ENCODE measurements at regions not wholly inside any gene's neighbourhood (a gene's known extent, or its start where the extent isn't known, plus 50 kb on each side); places are given as distances from the start of the nearest gene placed in this dataset.

DNA sequence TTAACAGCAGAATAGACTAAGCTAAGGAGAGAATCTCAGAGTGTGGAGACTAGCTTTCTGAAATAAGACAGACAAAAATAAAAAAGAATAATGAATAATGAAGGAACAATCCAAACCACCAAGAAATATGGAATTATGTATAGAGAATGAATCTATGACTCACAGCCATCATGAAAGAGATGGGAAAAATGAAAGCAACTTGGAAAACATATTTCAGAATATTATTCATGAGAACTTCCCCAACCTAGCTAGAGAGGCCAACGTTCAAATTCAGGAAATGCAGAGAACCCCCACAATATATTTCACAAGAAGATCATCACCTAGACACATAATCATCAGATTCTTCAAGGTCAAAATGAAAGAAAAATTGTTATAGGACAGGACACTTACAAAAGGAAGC, 349.0 kb upstream of the MPDZ start:
- TF ChIP-seq, protein P1, sequence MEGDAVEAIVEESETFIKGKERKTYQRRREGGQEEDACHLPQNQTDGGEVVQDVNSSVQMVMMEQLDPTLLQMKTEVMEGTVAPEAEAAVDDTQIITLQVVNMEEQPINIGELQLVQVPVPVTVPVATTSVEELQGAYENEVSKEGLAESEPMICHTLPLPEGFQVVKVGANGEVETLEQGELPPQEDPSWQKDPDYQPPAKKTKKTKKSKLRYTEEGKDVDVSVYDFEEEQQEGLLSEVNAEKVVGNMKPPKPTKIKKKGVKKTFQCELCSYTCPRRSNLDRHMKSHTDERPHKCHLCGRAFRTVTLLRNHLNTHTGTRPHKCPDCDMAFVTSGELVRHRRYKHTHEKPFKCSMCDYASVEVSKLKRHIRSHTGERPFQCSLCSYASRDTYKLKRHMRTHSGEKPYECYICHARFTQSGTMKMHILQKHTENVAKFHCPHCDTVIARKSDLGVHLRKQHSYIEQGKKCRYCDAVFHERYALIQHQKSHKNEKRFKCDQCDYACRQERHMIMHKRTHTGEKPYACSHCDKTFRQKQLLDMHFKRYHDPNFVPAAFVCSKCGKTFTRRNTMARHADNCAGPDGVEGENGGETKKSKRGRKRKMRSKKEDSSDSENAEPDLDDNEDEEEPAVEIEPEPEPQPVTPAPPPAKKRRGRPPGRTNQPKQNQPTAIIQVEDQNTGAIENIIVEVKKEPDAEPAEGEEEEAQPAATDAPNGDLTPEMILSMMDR (IDR thresholded peaks at IDR 0.05; ENCODE audit: low read depth, low read length) = no peak
- DNase-seq = no peak
- no peaks in the 10 kb centered on the region for H3K27me3 ChIP-seq (ENCODE audit: insufficient read depth, low read depth, severe bottlenecking)
- H3K27ac ChIP-seq = no peak overlapping the region
- H3K4me3 ChIP-seq (ENCODE audit: low read depth, low read length) = no peak overlapping the region
- no peaks in the 10 kb centered on the region for H3K9me3 ChIP-seq (ENCODE audit: severe bottlenecking)
- no peaks in the 10 kb centered on the region for H3K36me3 ChIP-seq

DNA sequence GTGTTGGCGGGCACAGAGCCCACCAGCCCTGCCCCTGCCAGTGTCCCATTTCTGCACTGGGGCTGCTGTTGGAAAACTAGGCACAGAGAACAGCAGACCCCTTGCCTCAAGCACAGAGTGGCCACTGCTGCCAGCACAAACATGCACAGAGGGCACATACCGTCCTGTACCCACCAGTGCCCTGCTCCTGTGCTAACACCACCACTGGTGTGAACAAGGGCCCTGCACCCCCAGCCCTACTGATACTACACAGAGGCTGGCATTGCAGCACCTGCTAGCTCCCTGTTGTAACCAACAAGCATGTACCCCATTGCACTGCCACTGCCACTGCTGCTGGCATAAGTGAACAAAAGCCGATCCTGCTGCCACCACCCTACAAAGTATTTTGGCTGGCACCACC, 348.0 kb upstream of the MPDZ start:
- TF ChIP-seq, protein P1 (IDR thresholded peaks at IDR 0.05; ENCODE audit: low read depth, low read length) = no peak
- DNase-seq = no peak
- no peak overlapping the region for H3K4me3 ChIP-seq (ENCODE audit: low read depth, low read length)
- no peaks in the 10 kb centered on the region for H3K27me3 ChIP-seq (ENCODE audit: insufficient read depth, low read depth, severe bottlenecking)
- H3K36me3 ChIP-seq = no peaks in the 10 kb centered on the region
- no peaks in the 10 kb centered on the region for H3K9me3 ChIP-seq (ENCODE audit: severe bottlenecking)
- H3K27ac ChIP-seq = no peak overlapping the region

DNA sequence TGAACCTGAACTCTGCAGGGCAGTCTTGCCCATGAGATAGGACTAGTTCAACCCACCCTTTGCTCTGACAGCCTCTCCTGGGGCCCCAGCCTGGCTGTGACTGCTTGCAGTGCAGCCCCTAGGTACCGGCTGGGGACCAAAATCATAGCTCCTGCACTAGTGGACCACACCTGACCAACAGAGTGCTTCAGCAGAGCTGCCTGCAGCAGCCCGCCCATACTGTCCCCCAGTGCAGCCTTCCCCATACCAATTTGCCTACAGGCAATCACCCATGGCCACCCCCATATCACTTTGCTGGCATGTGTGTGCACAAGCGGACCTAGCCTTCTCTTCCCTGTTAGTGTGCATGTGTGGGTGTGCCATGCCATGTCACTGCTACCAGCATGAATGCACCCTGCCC, 347.6 kb upstream of the MPDZ start:
- no peaks in the 10 kb centered on the region for H3K27me3 ChIP-seq (ENCODE audit: insufficient read depth, low read depth, severe bottlenecking)
- TF ChIP-seq, protein P1 (IDR thresholded peaks at IDR 0.05; ENCODE audit: low read depth, low read length) = no peak
- H3K4me3 ChIP-seq (ENCODE audit: low read depth, low read length) = no peak overlapping the region
- no peak for DNase-seq
- H3K36me3 ChIP-seq = no peaks in the 10 kb centered on the region
- no peak overlapping the region for H3K27ac ChIP-seq
- H3K9me3 ChIP-seq (ENCODE audit: severe bottlenecking) = no peaks in the 10 kb centered on the region

DNA sequence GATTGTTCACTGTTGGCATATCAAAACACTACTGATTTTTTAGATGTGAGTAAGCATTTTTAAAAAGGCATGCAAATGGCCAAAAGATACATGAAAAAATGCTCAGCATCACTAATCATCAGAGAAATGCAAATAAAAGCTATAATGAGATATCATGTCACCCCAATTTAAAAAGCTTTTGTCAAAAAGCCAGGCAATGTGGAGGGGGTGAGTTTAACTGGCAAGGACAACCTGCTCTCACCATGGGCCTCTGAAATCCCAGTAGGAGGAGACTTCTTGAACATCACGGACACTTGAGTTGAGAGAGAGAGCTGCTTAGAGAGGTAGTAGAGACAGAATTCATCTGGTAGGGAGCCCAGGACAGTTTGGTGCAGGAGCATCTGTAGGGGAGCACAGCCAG, 347.1 kb upstream of the MPDZ start:
- TF ChIP-seq, protein P1 (IDR thresholded peaks at IDR 0.05; ENCODE audit: low read depth, low read length) = no peak
- H3K4me3 ChIP-seq (ENCODE audit: low read depth, low read length) = no peak overlapping the region
- H3K27me3 ChIP-seq (ENCODE audit: insufficient read depth, low read depth, severe bottlenecking) = no peaks in the 10 kb centered on the region
- H3K9me3 ChIP-seq (ENCODE audit: severe bottlenecking) = no peaks in the 10 kb centered on the region
- no peaks in the 10 kb centered on the region for H3K36me3 ChIP-seq
- H3K27ac ChIP-seq = no peak overlapping the region
- no peak for DNase-seq

DNA sequence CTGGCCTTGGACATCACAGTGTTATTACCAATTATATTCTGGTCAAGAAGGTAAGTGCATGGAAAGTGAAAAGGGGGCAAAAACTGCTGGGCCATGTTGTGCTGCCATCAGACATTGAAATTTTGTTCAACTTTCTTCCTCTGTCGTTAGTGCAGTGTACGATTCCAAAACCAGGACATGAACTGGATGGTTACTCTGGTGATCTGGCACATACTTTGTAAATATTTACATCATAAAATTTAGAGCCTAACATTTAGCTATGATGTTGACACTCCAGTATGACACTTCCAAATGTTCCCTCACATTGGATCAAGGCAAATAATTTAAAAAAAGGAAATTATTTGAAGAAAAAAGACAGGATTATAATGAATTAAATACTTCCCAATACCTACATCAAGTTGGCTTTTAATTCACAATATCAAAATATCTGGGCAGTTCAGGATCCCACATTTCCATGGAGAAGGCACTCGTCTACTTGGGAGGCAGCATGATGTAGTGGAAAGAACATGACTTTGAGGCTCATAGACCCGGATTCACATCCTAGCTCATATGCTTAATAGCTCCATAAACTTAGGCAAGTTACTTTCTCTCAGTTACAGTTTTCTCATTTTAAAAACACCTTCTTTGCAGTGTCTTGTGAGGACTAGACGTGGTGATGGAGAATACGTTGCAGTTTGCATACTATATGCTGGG, 342.5 kb upstream of the MPDZ start:
- TF ChIP-seq, protein P1 (IDR thresholded peaks at IDR 0.05; ENCODE audit: low read depth, low read length) = no peak
- Histone ChIP-seq H3K27ac (no peak overlapping the region), H3K27me3 (ENCODE audit: insufficient read depth, low read depth, severe bottlenecking) (no peaks in the 10 kb centered on the region)

DNA sequence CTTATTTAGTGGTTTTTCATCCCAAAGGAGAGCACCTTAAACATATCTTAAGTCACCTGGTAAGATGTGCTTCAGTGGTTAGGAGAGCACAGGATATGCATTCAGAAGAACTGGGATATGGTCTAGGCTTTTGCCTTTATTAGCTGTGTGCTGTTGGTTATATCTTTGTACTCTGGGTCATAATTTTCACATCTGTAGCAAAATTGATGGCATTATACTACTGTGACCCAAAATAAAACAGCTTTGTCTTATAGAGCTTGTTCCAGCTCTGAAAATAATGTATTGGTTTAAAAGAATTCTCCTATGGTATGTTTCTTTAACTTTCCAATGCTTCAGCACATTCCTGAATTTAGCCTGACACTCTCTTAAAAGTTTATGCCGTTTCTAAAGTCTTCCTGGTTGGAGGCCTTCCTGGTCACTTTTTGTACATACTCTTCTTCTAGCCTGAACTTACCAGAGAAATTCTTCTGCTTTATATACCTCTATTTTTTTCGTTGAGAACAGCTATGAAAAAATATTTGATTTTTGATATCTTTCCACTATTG, 337.1 kb upstream of the MPDZ start:
- no peaks in the 10 kb centered on the region for H3K36me3 ChIP-seq
- DNase-seq = no peak
- no peak overlapping the region for H3K27ac ChIP-seq
- H3K4me3 ChIP-seq (ENCODE audit: low read depth, low read length) = no peak overlapping the region
- no peaks in the 10 kb centered on the region for H3K9me3 ChIP-seq (ENCODE audit: severe bottlenecking)
- TF ChIP-seq, protein P1 (IDR thresholded peaks at IDR 0.05; ENCODE audit: low read depth, low read length) = no peak
- no peaks in the 10 kb centered on the region for H3K27me3 ChIP-seq (ENCODE audit: insufficient read depth, low read depth, severe bottlenecking)

More for the DNA sequence above, 342.5 kb upstream of the MPDZ start:
- H3K4me3 ChIP-seq (ENCODE audit: low read depth, low read length) = no peak overlapping the region
- DNase-seq = no peak
- H3K36me3 ChIP-seq = no peaks in the 10 kb centered on the region
- H3K9me3 ChIP-seq (ENCODE audit: severe bottlenecking) = no peaks in the 10 kb centered on the region
